RCC 7860 (cell line): ENCODE measurements at regions not wholly inside any gene's neighbourhood (a gene's known extent, or its start where the extent isn't known, plus 50 kb on each side); places are given as distances from the start of the nearest gene placed in this dataset.
"Not testable (repeated sequence)": the region's sequence is repeated elsewhere in the genome, so short reads cannot be mapped to it uniquely, and the experiment has no call there.

Experiments used
- DNase-seq: peaks from one replicate; pipeline ENCODE4 v3.0.0-alpha.2; 2015; ENCODE audit warnings: low spot score
- FAIRE-seq: peaks from 2 replicates; lab custom pipeline; 2012; peaks lifted over from hg19 to GRCh38; lab: Jason Lieb, UNC

DNA sequence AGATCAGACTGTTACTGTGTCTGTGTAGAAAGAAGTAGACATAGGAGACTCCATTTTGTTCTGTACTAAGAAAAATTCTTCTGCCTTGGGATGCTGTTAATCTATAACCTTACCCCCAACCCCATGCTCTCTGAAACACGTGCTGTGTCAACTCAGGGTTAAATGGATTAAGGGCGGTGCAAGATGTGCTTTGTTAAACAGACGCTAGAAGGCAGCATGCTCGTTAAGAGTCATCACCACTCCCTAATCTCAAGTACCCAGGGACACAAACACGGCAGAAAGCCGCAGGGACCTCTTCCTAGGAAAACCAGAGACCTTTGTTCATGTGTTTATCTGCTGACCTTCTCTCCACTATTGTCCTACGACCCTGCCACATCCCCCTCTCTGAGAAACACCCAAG is 137.0 kb upstream of the PROKR2 start:
- not testable (repeated sequence) for DNase-seq, FAIRE-seq

GRCh38 chr20:5453316-5453715 is 136.6 kb upstream of the PROKR2 start:
- DNase-seq, FAIRE-seq: not testable (repeated sequence)

DNA sequence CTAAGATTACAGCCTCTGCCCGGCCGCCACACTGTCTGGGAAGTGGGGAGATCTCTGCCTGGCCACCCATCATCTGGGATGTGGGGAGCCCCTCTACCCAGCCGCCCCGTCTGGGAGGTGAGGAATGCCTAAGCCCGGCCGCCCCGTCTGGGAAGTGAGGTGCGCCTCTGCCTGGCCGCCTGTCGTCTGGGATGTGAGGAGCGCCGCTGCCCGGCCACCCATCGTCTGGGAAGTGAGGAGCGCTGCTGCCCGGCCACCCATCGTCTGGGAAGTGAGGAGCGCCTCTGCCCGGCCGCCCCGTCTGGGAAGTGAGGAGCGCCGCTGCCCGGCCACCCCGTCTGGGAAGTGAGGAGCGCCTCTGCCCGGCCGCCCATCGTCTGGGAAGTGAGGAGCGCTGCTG is 135.9 kb upstream of the PROKR2 start:
- not testable (repeated sequence) for FAIRE-seq, DNase-seq

DNA sequence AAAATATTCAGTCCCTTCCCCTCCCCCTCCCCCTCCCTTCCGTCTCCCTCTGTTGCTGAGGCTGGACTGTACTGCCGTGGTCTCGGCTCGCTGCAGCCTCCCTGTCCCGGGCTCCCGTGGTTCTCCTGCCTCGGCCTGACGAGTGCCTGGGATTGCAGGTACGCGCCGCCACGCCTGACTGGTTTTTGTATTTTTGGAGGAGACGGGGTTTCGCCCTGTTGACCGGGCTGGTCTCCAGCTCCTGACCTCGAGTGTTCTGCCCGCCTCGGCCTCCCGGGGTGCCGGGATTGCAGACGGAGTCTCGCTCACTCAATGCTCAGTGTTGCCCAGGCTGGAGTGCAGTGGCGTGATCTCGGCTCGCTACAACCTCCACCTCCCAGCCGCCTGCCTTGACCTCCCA is 135.5 kb upstream of the PROKR2 start:
- not testable (repeated sequence) for DNase-seq, FAIRE-seq

GRCh38 chr20:5451643-5452210 is 135.0 kb upstream of the PROKR2 start:
- no peak for FAIRE-seq
- DNase-seq, result no peak

DNA sequence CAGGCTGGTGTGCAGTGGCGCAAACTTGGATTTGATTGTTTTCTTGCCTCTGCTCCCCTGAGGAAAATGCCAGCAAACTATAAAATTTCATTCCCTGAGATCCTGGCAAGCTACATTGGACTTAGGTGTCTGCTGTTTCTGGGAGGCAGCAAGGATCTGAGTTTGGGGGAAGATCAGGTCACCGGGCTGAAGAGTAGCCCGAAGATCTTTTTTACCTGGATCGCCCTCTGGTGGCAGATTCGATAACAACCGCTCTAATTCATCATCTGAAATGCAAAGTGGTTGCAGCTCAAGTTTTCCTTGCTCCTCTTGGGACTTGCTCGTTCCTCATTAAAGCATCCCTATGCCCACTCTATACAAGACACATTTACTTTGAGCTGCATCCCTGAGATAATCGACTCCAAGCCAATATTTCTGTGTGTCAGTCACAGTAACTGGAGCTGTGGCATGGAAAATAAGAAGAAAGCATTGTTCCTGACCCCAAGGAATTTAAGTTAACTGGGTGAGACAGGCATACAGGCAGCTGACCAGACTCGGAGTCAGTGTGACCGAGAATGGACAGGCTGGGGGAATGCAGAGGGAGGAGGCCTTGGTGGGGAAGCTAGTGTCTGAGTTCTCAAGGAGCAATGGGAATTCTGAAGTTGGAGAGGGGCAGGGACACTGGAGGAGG is 131.8 kb upstream of the PROKR2 start:
- DNase-seq (peak; percentile 6), FAIRE-seq (no peak)

- FAIRE-seq (no peak), DNase-seq (no peak)
These were observed 130.4 kb upstream of the PROKR2 start for GRCh38 chr20:5447188-5447587.

DNA sequence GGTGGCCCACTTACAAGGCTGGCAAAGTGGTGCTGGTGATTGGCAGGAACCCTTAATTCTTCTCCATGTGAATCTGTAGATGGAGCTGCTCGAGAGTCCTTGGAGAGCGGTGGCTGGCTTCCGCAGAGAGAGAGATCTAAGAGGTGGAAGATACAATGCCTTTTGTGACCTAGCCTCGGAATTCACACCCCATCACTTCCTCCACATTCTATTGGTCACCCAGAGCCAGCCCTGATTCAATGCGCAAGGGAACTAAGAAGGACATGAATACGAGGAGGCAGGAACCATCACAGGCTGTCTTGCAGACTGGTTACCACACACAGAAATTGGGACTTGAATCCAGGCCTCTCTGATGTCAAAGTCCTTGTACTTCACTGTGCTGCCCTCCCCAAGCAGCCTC is 128.9 kb upstream of the PROKR2 start:
- DNase-seq (no peak), FAIRE-seq (no peak)

DNA sequence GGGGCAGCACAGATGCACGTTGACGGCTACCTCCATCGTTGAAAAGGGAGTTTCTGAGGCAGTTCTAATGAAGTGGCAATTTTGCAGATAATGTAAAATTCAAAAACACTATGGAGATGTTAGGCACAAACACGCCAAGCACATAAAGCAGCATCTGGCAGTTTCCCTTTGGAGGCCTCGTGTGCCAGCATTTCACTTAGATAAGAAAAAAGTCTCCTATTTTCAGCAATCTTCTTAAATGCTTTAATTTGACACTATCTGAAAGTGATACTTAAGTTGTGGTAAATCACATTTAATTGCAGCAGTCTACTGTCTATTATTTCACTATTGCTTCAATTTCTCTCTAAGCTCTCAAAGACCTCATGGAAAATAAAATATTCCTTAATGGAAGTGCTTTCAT is 125.3 kb upstream of the PROKR2 start:
- DNase-seq, result no peak
- FAIRE-seq, result no peak

DNA sequence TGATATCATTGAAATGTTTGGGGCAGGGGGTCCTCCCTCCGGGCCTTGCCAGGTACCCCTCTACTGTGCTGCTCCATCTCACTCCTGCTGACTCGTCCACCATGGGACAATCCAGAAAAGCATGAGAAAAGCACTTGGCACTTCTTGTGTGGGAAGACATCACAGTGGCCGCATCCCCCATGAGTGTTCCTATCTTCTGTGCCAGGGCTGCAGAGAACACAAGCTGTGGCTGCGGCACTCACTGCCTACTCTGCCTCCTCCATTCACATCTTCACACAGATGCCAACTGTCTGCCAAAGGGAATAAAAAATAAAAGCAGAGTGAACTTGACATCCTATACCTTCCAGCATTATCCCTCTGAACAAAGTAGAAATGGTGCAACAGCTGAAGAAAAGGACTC is 117.4 kb upstream of the PROKR2 start:
- no peak for DNase-seq
- FAIRE-seq, result no peak

GRCh38 chr20:5433352-5433751 is 116.6 kb upstream of the PROKR2 start:
- FAIRE-seq (no peak), DNase-seq (no peak)

DNA sequence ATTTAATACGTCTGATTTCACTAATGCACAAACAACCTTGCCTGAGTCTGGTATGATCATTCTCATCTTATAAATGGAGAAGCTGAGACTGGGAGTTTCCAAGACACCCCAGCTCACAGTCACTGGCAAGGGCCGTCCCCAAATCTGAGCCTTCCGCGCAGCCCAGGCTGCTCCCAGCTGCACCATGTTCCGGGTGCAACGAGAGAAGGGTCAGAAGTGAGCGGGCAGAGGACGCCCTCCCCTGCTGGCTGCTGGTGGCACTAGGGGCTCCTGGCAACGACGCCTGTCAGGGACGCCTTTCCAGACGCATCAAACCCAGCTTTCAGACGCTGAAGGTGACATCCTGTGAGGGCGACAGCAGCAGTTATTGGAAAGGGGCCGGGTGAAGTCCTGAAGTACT is 115.3 kb upstream of the PROKR2 start:
- DNase-seq (no peak), FAIRE-seq (no peak)

GRCh38 chr20:5430670-5431069 is 113.9 kb upstream of the PROKR2 start:
- DNase-seq, result no peak
- FAIRE-seq, result no peak

- DNase-seq, result no peak
- no peak for FAIRE-seq
These were observed 109.3 kb upstream of the PROKR2 start for GRCh38 chr20:5426026-5426425.

DNA sequence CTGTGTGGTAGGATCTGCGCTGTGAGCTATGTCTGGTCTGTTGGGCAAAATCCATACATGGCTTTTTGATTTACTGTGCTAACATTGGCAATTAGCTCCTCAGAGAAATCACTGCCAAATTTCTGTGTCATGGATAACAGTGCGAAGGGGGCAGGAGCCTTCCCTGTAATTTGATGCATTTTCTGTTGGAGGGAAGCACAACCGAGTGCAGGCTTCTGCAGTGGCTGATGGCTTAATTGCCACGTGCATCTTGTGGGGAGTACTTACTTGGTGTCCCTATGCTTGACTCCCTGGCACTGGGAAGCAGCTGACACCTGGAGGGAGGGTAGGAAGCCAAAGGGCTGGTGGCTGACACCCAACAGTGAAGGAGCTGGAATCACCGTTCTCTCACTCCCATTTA is 99.3 kb upstream of the PROKR2 start:
- no peak for FAIRE-seq
- DNase-seq, result no peak

GRCh38 chr20:5413394-5413793 is 96.6 kb upstream of the PROKR2 start:
- FAIRE-seq, result no peak

DNA sequence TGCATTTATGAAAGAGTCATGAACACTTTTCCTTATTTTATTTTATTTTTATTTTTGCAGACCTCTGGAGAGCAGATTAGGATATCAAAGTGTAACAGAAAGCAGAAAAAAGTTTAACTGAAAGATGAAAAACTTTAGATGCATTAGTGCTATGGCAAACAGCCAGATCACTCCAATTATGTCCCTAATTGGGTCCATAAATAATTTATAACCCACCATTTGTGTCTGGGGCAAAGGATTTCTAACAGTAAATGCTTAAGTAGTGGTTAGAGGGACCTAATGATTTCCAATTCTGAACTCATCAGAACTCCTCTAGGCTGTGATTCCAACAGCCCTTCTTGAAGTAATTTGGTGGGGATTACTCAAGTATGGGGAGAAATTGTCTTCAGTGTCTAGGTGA is 93.7 kb upstream of the PROKR2 start:
- FAIRE-seq, result no peak

More at GRCh38 chr20:5413394-5413793, 96.6 kb upstream of the PROKR2 start:
- no peak for DNase-seq

DNA sequence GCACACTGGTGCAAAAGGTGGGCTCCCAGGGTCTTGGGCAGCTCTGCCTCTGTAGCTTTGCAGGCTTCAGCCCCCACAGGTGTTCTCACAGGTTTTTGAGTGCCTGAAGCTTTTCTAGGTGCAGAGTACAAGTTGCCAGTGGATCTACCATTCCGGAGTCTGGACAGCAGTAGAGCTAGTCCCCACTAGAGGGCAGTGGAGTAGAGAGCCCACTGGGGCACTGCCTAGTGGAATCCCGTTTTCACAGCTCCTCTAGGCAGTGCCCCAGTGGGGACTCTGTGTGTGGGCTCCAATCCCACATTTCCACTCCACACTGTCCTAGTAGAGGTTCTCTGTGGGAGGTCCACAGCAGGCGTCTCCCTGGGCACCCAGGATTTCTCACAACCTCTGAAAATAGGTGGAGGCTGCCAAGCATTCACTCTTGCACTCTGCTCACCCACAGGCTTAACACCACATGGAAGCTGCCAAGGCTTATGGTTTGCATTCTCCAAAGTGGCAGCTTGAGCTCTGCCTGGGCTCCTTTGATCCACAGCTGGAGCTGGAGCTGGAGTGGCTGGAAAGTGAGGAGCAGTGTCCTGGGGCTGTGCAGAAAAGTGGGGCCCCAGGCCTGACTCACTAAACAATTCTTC is 86.3 kb upstream of the PROKR2 start:
- DNase-seq, result no peak
- no peak for FAIRE-seq

More for the DNA sequence above, 93.7 kb upstream of the PROKR2 start:
- no peak for DNase-seq

DNA sequence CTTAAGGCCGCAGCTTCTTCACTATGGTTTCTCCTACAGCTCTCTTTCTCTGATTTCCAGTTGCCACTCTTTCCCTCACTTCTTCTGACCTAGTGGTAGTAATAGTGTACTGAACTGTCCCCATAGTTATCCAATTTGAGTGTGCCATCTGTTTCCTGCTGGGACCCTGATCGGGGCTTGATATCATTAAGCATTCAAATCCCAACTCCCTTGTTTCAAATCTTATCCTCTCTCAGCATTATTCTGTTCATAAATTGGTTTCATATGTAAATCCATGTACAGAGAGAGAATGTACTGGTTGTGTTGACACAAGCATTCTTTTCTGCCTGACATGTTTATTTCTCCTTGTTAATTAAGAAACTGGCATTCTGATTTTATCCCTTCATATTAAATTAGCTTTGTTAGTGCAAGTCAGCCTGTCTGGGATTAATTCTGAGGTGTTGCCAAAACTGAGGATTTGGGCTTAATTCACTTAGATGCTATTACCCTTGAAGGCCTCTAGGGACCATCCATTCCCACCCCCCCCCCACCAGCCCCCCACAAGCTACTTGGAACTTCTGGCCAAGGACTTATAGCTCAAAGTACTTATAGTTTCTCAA is 84.6 kb upstream of the PROKR2 start:
- DNase-seq, result no peak

GRCh38 chr20:5400164-5400762 is 83.5 kb upstream of the PROKR2 start:
- DNase-seq, result no peak
- FAIRE-seq, result no peak

More for the DNA sequence above, 84.6 kb upstream of the PROKR2 start:
- FAIRE-seq, result no peak

DNA sequence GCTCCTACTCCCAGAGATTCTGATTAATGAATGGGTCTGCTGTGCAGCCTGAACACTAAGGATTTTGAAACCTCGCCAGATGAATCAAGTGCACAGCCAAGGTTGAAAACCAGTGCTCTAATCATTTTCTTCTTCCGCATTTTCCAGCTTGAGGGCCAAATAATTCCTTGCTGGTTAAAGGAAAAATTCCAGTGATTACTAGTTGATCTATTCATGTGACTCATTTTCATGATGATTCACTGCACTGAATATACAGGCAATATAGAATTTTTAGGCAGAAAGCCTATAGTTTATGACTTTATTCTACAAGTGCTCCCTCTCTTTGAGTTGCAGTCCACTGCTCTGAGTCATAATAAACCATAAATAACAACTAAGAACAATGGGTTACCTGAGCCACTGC is 80.6 kb upstream of the PROKR2 start:
- DNase-seq, result peak; percentile 9

More for the DNA sequence above, 80.6 kb upstream of the PROKR2 start:
- peak; percentile 67 for FAIRE-seq
